NB4 (cell line): ENCODE measurements at regions not wholly inside any gene's neighbourhood (a gene's known extent, or its start where the extent isn't known, plus 50 kb on each side); places are given as distances from the start of the nearest gene placed in this dataset.

ENCODE experiments used
- CTCF ChIP-seq: IDR thresholded peaks from one replicate; pipeline ENCODE4 v1.5.1; 2012; ENCODE audit warnings: low read depth, low read length
- MAX ChIP-seq: IDR thresholded peaks from 2 replicates; pipeline ENCODE4 v1.6.1; 2011; ENCODE audit warnings: low read depth, low read length
- POLR2A ChIP-seq: IDR thresholded peaks from 2 replicates; pipeline ENCODE4 v1.6.1; 2011; ENCODE audit warnings: mild to moderate bottlenecking; ENCODE audit not compliant: insufficient read length; ENCODE audit errors: extremely low read depth

- TF ChIP-seq POLR2A = no peak
- no peak for TF ChIP-seq CTCF
- TF ChIP-seq MAX = no peak
Measured at GRCh38 chr3:164278550-164278949, 799.7 kb downstream of the SI start.
